Type B pancreatic cell (in vitro differentiated cells): ENCODE measurements at regions not wholly inside any gene's neighbourhood (a gene's known extent, or its start where the extent isn't known, plus 50 kb on each side); places are given as distances from the start of the nearest gene placed in this dataset.

Source experiments
- DNase-seq: peaks from one replicate; pipeline ENCODE4 v3.0.0; 2021; ENCODE audit warnings: mixed read lengths; ENCODE audit not compliant: unreplicated experiment; ENCODE audit errors: extremely low spot score
- H3K27ac Mint-ChIP-seq: 2 replicates; pipeline ENCODE4 v1.8.0; 2021; ENCODE audit warnings: mild to moderate bottlenecking, mixed read lengths
- H3K27me3 Mint-ChIP-seq: 2 replicates; pipeline ENCODE4 v1.8.0; 2021; ENCODE audit warnings: mixed read lengths
- H3K36me3 Mint-ChIP-seq: 2 replicates; pipeline ENCODE4 v1.8.0; 2021; ENCODE audit warnings: mixed read lengths
- H3K4me1 Mint-ChIP-seq: one replicate; pipeline ENCODE4 v1.8.0; 2021; ENCODE audit warnings: mixed read lengths; ENCODE audit not compliant: unreplicated experiment
- H3K4me3 Mint-ChIP-seq: 2 replicates; pipeline ENCODE4 v1.8.0; 2021; ENCODE audit warnings: mild to moderate bottlenecking, mixed read lengths
- H3K9me3 Mint-ChIP-seq: 2 replicates; pipeline ENCODE4 v1.8.0; 2021; ENCODE audit warnings: mixed read lengths
- CTCF ChIP-seq: fragments of 200-600 bp; sonication (generic); conservative IDR thresholded peaks from 2 replicates; pipeline ENCODE4 v1.5.0; 2021; ENCODE audit warnings: antibody characterized with exemption, mild to moderate bottlenecking

GRCh38 chr3:4218456-4219226 is 84.5 kb upstream of the SETMAR start:
- Mint-ChIP-seq H3K9me3 (peaks cover 6% of the 10 kb centered on the region), H3K27ac (peak overlapping the region; percentile 55), H3K4me1 (peaks cover 36% of the 10 kb centered on the region), H3K4me3 (peak overlapping the region; percentile 16), H3K36me3 (no peaks in the 10 kb centered on the region), H3K27me3 (peaks cover 3% of the 10 kb centered on the region)
- DNase-seq = no peak
- TF ChIP-seq CTCF = no peak

GRCh38 chr3:4219227-4219568 is 84.0 kb upstream of the SETMAR start:
- peak overlapping the region; percentile 55 for H3K27ac Mint-ChIP-seq
- no peak for TF ChIP-seq CTCF
- no peak for DNase-seq
- H3K27me3 Mint-ChIP-seq = peaks cover 3% of the 10 kb centered on the region
- H3K4me1 Mint-ChIP-seq = peaks cover 39% of the 10 kb centered on the region
- H3K36me3 Mint-ChIP-seq = no peaks in the 10 kb centered on the region
- peak overlapping the region; percentile 16 for H3K4me3 Mint-ChIP-seq
- peaks cover 6% of the 10 kb centered on the region for H3K9me3 Mint-ChIP-seq

GRCh38 chr3:4220065-4220464 is 83.1 kb upstream of the SETMAR start:
- TF ChIP-seq CTCF = no peak
- Mint-ChIP-seq H3K27ac (no peak overlapping the region), H3K4me3 (no peak overlapping the region), H3K9me3 (peaks cover 6% of the 10 kb centered on the region), H3K27me3 (peaks cover 3% of the 10 kb centered on the region), H3K36me3 (no peaks in the 10 kb centered on the region), H3K4me1 (peaks cover 39% of the 10 kb centered on the region)
- no peak for DNase-seq

GRCh38 chr3:4222574-4223175 is 80.5 kb upstream of the SETMAR start:
- no peaks in the 10 kb centered on the region for H3K9me3 Mint-ChIP-seq
- peak overlapping the region; percentile 52 for H3K27ac Mint-ChIP-seq
- DNase-seq = no peak
- peaks cover 3% of the 10 kb centered on the region for H3K27me3 Mint-ChIP-seq
- peaks cover 39% of the 10 kb centered on the region for H3K4me1 Mint-ChIP-seq
- no peak overlapping the region for H3K4me3 Mint-ChIP-seq
- no peak for TF ChIP-seq CTCF
- no peaks in the 10 kb centered on the region for H3K36me3 Mint-ChIP-seq

GRCh38 chr3:4223777-4224176 is 79.4 kb upstream of the SETMAR start:
- Mint-ChIP-seq H3K4me3 (no peak overlapping the region), H3K27me3 (peaks cover 3% of the 10 kb centered on the region), H3K9me3 (no peaks in the 10 kb centered on the region), H3K27ac (no peak overlapping the region), H3K4me1 (peaks cover 36% of the 10 kb centered on the region), H3K36me3 (no peaks in the 10 kb centered on the region)
- no peak for TF ChIP-seq CTCF
- no peak for DNase-seq
